Uterus (tissue), 2 donors: ENCODE measurements at regions not wholly inside any gene's neighbourhood (a gene's known extent, or its start where the extent isn't known, plus 50 kb on each side); places are given as distances from the start of the nearest gene placed in this dataset.

Experiments used
- POLR2A ChIP-seq, 2 donors: fragments of 450-650 bp; IDR thresholded peaks; one replicate each; pipeline ENCODE4 v1.6.1; 2016; ENCODE audit warnings: antibody characterized with exemption in 2 of 2, mild to moderate bottlenecking in 1 of 2, moderate library complexity in 1 of 2
- TF ChIP-seq, protein P1 (sequence below), 4 experiments: fragments of 200-600 bp in 2 of 4; fragments of 450-650 bp in 2 of 4; sonication (generic) in 2 of 4; IDR thresholded peaks; one replicate each; pipeline ENCODE4 v1.5.1; 2016 to 2019; ENCODE audit warnings: antibody characterized with exemption in 4 of 4, mild to moderate bottlenecking in 2 of 4, moderate library complexity in 1 of 4

DNA sequence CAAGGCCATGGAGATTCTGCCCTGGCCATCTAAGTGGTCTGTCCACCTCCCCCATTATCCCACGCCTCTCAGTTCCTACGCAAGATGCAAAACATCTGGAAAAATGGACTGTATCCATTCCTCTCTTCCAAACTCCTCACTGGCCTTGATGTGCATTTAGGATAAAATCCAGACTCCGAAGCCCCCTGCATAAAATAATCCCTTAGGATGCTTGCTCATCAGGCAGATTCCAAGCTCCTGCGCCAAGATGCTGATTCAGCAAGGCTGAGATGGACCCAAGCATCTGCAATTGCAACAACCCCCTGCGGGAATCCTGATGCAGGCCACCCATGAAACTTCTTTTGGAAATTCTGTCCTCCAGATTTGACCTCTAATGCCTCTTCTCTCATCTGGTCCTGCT, 81.6 kb downstream of the SPRING1 start:
- TF ChIP-seq POLR2A (IDR thresholded peaks at IDR 0.05) = no peak
- TF ChIP-seq, protein P1, sequence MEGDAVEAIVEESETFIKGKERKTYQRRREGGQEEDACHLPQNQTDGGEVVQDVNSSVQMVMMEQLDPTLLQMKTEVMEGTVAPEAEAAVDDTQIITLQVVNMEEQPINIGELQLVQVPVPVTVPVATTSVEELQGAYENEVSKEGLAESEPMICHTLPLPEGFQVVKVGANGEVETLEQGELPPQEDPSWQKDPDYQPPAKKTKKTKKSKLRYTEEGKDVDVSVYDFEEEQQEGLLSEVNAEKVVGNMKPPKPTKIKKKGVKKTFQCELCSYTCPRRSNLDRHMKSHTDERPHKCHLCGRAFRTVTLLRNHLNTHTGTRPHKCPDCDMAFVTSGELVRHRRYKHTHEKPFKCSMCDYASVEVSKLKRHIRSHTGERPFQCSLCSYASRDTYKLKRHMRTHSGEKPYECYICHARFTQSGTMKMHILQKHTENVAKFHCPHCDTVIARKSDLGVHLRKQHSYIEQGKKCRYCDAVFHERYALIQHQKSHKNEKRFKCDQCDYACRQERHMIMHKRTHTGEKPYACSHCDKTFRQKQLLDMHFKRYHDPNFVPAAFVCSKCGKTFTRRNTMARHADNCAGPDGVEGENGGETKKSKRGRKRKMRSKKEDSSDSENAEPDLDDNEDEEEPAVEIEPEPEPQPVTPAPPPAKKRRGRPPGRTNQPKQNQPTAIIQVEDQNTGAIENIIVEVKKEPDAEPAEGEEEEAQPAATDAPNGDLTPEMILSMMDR (IDR thresholded peaks at IDR 0.05) = no peak
